ENCODE measurements at regions not wholly inside any gene's neighbourhood (a gene's known extent, or its start where the extent isn't known, plus 50 kb on each side); places are given as distances from the start of the nearest gene placed in this dataset.
"Not testable (repeated sequence)": the region's sequence is repeated elsewhere in the genome, so short reads cannot be mapped to it uniquely, and the experiment has no call there.

- no peak for DNase-seq
Measured at GRCh38 chr9:22654833-22655232, 208.2 kb downstream of the DMRTA1 start.

DNA sequence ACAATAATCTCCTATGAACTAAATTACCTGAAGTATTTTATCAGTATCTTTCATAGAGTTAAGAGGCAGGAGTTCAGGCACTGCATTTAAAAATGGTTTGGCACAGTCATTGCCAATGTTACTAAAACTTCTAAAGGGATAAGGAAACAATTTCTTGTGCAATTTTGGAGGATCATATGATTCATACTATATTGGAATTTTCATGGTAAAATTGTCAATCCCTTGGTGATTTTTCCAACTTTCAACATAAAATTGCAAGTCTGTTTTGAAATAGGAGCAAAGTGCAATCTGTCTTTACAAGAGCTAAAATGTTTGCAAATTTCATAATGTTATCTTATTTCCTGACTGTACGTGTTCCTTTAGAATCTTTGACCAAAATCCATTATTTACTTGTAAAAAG, 211.1 kb downstream of the DMRTA1 start:
- no peak for DNase-seq

GRCh38 chr9:22658484-22658883, 211.9 kb downstream of the DMRTA1 start:
- not testable (repeated sequence) for DNase-seq

DNA sequence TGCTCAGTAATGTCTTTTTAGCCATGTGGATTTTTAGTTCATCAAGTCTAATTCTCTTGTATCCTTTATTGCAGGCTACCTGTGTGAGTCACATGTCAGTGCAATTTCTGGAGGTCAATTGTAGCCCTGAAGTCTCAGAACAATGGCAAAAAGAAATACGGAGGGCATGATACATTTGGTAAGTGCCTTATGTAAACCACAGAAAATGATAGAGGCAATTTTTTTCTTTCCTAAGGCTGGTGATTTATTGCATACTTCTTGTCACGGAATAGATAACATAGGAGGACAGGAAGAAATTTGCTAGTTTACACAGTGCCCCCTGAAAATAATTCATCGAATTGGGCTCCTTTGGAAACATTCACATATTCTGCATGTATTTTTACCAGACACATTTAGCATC, 235.9 kb downstream of the DMRTA1 start:
- DNase-seq, result no peak

DNA sequence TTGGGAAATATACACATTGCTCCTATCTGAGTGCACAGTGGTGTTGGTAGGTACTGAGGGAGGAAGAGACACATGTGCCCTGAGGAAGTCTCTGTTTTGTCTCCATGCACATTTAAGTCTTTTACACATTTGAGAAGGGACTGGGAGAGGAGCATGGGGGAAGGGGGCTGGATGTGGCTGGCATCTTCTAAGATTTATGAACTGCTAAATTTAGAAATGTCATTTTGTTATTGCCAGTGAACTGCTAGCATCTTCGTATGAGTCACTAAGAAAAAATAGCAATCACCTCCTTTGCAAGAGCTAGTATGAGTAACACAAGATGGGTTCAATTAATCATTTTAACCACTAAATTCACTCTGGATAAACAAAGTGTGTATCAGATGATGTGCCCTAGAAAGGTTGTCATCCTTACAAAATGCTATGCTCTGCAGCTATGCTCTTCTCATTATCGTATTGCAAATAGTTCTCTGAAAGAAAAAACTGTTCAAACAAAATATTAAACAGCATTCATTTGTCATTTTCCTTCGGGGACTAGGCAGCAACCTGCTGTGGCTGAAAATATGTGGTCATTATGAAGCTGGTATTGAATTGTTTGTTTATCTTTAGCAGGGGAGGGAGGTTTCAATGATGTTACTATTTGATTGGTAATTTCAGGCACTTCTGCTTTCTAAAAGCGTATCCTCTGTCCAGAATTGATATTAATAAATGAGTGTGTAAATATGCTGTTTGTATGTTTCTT, 236.5 kb downstream of the DMRTA1 start:
- DNase-seq, result peak; percentile 21 to 26

DNA sequence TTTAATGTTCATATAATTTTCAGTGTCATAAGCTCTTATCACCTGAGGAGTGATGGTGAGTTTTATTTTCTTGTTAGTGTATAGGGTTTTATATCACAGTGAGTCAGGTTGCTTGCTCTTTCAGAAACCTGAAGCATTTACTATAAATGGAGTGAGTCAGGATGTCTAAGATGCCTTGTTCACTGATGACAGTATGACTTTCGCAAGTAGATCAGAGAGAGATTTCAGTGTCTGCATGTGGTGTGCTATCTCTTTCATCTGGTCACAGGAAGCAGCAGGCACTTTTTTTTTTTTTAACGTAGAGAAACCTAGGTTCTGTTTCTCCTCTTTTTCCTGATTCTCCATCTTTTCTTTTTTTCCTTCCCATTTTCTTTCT, 237.1 kb downstream of the DMRTA1 start:
- DNase-seq, result no peak

GRCh38 chr9:22693156-22693555, 246.5 kb downstream of the DMRTA1 start:
- no peak for DNase-seq

DNA sequence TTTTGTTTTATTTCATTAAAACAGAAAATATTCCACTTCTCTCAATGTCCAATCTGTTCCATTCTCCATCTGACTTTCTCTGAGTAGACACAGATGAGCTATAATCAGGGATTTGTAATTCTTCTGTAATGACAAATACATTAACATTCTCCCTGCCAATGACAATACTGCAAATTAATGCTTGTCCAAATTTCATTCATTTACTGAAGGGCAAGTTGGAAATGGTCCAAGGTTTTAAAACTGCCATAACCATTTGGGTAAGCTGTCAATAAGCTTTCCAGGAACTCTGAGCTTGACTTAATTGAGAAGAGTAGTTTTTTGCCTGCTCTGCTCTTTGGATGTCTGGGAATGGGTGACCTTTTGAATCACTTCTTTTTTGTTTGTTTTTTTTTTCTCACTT, 253.5 kb downstream of the DMRTA1 start:
- DNase-seq, result no peak

DNA sequence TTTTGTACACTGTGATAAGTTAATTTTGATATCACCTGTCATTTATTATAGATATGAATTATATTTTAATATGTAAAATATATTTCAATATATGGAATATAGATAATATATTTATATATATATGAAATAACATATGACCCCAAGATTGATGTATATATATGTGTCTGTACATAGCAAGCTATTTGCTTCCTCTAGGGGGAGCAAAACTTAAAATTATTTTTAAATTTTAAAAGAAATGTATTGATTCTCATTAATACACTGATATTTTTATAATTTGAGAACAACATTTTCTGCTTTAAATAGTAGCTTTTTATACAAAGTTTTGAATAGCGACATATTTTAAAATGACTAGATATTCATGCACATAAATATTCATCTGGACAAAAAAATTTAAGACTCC, 272.0 kb downstream of the DMRTA1 start:
- no peak for DNase-seq

GRCh38 chr9:22722492-22722891, 275.9 kb downstream of the DMRTA1 start:
- DNase-seq, result no peak

GRCh38 chr9:22731786-22732185, 285.2 kb downstream of the DMRTA1 start:
- DNase-seq, result no peak

GRCh38 chr9:22739712-22740111, 293.1 kb downstream of the DMRTA1 start:
- DNase-seq, result no peak

GRCh38 chr9:22740781-22741180, 294.2 kb downstream of the DMRTA1 start:
- no peak for DNase-seq

DNA sequence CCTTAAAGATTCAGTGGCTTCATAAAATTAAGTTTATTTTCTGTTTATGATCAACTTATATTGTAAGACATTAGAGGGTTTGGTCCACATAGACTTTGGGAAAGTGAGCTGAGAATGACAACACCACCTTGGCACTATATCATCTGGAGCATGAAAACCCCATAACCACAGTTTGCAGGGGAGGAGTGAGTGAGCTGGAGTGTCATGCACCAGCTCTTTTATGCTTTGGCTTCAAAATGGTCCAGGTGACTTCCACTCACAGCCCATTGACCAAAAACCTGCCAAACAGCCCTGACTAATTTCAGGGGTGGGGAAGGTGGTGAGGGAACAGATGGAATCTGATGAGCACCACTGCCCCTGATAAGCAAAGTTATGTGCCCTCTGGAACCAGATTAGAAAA, 295.8 kb downstream of the DMRTA1 start:
- DNase-seq, result no peak

DNA sequence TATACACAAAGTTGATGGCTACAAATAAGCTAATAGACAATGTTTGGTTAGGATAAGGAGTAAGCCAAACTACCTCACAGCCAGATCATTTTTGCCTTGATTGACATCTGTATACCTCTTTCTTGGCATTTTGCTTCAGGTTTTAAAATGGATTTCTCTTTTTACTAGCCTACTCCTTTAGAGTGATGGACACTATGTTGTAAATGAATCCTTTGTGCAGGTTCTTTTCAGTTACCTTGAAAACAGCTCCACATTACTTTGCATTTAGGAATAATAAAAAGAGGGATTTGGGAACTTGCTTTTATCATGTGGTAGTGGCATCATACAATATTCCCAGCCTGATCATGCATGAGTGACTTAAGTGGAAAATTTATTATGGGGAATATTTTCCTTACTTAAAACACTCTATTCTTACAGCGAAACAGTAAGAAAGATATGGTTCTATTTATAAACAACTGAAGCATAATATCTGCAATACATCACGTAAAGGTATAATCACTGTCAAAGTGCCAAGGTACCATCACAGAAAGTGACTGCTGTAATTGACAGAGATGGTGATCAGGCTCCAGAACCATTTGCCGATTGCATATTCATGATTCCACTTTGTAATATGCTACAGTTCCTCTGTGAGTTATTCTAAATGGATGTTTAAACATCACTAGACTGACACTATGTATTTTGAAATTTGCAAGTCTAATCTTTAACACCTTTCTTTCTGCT, 327.0 kb downstream of the DMRTA1 start:
- DNase-seq, result no peak

DNA sequence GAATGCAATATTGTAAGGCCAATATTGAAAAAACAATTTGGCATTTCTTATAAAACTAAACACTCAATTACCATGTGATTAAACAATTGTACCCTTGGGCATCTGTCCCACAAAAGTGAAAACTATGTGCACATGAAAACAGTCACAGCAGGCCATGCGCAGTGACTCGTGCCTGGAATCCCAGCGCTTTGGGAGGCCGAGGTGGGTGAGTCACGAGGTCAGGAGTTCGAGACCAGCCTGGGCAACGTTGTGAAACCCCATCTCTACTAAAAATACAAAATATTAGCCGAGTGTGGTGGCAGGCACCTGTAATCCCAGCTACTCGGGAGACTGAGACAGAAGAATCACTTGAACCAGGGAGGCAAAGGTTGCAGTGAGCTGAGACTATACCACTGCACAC, 343.7 kb downstream of the DMRTA1 start:
- DNase-seq, result no peak

- DNase-seq, result no peak
Measured at GRCh38 chr9:22808876-22809275, 362.3 kb downstream of the DMRTA1 start.

- DNase-seq, result no peak
Measured at GRCh38 chr9:22809371-22809770, 362.7 kb downstream of the DMRTA1 start.

GRCh38 chr9:22813529-22813928, 366.9 kb downstream of the DMRTA1 start:
- DNase-seq, result peak; percentile 23 to 46

DNA sequence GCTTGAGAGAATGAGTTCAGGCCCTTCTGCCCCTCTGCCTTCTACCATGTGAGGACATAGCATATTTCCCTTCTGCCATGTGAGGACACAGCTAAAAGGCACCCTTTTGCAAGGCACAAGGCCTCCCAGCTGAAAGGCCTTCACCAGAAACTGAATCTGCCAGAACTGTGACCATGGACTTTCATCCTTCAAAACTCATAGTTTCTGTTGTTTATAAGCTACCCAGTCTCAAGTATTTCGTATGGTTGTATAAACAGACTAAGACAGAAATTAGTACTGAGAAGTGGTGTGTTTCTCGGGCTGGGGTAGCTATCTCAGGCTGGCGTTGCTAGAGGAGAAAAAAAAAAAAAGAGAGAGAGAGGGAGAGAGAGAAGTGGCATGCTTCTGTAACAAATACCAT, 368.6 kb downstream of the DMRTA1 start:
- no peak for DNase-seq

DNA sequence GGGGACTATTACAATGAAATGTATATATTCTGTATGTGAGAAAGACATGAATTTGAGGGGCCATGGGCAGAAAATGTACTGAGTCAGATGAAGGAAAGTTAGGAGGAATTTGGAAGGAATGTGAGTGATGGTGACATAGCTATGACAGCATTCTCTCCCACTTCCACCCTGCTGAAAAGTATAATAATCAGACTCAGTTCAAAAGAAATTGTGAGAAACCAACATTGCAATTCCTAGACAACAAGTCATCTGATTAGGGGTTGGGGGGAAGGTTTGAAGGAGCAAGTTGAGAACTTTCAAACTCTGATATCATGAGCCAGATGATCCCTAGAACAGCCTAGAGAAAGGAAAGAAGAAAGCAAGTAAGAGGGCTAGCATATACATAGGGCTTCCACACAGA, 370.6 kb downstream of the DMRTA1 start:
- DNase-seq, result no peak

GRCh38 chr9:22829236-22829635, 382.6 kb downstream of the DMRTA1 start:
- no peak for DNase-seq

- DNase-seq, result no peak
Measured at GRCh38 chr9:22838266-22838665, 391.6 kb downstream of the DMRTA1 start.

DNA sequence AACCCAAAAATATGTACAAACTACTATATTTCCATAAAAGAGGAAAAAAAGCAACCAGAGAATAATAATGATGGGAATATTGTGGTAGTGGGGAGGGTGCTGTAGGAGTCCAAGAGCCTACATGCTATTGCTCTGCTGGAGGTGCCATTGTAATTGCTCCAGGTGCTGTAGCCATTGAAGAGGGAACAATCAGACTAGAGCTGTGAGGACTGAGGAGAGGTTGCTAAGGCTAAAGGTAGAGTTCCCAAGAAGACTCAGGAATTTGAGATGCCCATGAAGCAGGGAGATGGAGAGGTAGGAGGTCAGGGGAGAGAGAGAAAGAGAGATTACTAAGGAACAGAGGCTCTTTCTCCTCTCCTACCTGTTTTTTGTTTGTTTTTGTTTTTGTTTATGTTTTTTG, 394.0 kb downstream of the DMRTA1 start:
- no peak for DNase-seq

DNA sequence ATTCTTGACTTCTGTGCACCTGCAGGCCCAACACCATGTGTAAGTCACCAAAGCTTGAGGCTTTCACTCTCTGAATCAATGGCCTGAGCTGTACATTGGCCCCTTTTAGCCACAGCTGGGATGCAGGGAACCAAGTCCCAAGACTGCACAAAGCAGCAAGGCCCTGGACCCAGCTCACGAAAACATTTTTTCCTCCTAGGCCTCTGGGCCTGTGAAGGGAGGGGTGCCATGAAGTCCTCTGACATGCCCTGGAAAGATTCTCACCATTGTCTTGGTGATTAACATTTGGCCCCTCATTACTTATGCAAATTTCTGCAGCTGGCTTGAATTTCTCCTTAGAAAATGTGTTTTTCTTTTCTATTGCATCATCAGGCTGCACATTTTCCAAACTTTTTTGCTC, 398.6 kb downstream of the DMRTA1 start:
- DNase-seq, result not testable (repeated sequence)

Data from SHP77 (cell line).